T follicular helper cell (primary cell): ENCODE measurements at regions not wholly inside any gene's neighbourhood (a gene's known extent, or its start where the extent isn't known, plus 50 kb on each side); places are given as distances from the start of the nearest gene placed in this dataset.
"Not testable (repeated sequence)": the region's sequence is repeated elsewhere in the genome, so short reads cannot be mapped to it uniquely, and the experiment has no call there.

ENCODE experiments used
- DNase-seq: peaks from one replicate; pipeline ENCODE4 v3.0.0-alpha.2; 2020; ENCODE audit warnings: low read depth

DNA sequence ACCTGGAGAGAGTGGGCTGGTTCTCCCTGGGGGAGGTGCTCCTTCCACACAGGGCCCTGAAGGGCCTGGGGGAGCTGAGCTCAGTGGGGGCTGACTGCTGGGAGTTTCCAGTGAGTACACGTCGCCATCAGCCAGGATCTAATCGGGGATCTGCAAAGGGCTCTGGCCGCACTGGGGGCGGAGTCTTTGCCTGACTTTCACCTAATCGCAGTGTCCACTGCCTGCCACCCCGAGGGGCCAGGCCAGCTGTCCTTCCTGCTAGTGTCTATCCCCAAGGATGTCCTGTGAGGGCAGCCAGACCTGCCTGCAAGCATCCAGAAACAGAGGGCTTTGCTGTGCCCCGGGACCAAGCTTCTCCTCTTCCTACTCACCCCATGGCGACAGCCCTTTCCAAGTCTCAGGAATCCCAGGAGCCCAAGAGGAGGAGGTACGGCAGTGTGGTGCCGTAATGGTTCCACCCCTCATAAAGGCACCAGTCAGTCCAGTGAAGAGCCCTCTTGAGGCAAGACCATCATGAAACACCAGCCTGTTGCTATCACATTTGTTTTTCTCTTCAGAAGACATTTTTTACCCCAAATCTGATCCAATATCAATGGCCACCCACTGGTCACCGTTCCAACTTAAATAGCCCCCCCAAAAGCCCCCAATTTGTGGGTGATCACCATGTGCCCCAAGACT, 243.1 kb upstream of the ECI2 start:
- no peak for DNase-seq

DNA sequence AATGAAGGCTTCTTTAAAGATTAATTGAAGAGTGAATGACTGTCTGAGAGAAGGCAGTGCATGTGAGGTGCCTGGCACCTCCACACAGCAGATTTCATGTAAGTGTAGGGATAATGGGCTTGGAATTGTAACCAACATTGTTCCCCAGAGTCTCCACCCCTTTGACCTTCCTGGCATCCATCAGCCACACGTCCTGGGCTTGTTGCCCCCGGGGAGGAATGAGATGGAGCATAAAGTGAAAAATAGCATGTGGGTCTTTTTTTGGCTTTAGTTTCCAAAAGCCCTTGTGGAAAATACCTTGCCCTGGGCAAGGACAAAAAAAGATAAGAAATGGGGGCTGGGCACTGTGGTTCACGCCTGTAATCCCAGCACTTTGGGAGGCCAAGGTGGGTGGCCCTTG, 242.2 kb upstream of the ECI2 start:
- no peak for DNase-seq

DNA sequence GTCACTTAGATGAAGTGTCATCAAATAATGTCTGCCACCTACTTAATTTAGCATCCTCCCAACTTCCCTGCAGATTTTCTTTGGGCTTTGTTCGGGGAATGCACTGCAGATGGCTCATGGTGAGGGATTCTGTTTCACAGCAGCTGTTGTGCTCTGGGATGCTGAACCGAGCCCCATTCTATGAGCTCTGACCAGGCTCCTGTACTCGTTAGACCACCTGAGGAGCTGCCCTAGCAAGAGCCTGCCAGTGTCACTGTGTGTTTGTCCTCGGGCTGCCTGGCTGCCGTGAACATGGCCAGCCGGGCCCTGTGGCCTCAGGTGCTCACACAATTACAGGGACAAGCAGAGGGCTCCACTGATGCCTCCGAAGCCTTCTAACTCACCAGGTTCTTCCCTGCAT, 238.8 kb upstream of the ECI2 start:
- no peak for DNase-seq

DNA sequence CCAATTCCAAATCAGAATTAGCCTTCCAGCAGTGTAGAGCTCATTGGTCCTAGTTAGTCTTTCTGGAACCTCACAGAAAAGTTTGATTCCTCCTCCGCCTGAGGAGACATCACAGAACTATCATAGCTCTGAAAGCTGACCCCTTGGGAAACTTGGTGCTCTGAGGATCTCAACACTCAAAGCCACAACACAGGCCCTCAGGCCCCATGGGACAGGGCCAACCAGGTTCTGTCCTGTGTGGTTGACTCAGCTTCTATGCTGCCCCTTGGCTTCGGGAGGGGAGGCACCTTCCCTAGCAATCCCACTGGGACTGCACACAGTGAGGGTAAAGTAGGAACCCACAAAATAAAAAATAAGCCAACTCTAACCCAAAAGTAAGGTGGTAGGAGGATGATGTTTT, 237.5 kb upstream of the ECI2 start:
- no peak for DNase-seq

DNA sequence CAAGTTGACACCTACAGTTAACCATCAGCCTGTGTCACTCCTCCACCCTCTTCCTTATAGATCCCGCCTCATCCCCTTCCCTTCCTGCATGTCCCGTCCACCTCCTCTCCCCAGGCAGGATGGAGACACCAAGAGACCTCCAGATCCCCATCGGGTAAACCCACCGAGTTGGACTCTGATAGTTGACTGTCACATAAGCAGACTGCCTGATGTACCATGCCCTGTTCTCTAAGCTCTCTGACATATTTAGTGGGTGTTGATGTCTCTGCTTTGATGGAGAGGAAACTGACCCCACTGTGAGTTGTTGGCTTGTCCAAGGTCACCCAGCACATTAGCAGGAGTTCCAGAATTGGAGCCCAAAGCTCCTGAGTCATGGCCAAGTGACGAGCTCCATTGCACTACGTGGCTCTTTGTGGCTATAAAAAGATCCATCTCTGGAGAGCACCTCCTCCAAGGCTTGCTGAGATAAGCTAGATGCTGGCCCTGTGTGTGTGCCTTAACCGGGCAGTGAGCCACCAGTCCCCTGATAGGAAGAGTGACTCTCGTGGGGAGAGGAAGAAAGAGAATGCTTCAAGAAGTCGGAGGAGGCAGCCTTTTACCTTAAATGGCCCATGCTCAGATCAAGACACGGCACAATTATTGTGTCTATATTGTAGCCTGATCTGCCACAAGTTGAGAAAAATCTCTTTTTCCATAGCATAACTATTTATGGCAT, 236.0 kb upstream of the ECI2 start:
- DNase-seq: no peak

DNA sequence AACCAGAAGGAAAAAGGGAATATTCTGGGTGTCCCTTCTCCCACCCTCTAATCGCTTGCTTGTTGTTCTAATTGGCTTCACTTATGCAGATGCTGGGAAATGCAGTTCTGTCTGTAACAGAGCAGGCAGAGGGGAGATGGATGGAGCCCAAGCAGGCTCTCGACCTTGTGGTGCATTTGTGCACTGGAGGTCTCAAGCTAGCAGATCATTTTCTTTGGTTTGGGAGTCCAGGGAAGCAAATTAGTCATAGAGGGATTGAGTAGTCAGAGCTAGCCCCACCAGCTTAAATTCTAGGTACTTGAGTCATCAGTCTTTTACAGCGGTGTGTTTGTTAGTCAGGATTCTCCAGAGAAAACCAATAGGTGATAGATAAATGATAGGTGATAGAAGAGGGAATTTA, 234.7 kb upstream of the ECI2 start:
- DNase-seq: no peak

DNA sequence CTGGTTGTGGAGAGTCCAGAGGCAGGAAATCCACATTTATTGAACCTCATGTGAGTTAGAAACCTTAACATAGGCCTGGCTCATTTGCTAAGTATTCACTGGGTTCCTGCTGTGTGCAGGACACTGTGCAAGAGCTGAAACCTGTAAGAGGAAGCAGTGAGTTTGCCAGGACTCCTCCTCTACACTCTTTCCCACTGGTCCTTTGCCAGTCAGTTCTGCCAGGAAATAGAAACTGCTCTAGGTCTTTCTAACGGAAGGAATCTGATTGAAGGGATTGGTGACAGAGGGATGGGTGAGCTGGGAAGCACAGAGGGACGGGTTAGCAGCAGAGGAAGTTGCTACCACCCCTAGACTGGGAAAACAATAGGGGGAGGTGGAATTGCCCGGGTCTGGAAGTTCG, 234.2 kb upstream of the ECI2 start:
- DNase-seq: no peak

DNA sequence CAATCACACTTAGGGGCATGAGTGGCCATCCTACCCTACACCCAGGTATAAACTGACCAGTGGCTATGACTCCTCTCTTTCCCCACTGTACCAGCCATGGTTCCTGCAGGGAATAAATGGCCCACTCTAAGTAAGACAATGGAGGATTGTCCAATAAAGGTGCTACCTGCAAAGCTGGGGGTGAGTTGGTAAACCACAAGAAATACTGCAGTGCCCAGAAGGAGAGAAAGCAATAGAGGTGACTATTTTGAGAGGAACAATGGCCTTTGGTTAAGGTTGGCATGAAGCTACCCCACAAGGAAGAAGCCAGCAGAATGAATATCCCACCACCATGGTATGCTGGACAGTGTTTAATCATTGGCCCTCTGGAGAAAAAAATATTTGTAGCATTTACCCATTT, 233.3 kb upstream of the ECI2 start:
- DNase-seq: no peak

DNA sequence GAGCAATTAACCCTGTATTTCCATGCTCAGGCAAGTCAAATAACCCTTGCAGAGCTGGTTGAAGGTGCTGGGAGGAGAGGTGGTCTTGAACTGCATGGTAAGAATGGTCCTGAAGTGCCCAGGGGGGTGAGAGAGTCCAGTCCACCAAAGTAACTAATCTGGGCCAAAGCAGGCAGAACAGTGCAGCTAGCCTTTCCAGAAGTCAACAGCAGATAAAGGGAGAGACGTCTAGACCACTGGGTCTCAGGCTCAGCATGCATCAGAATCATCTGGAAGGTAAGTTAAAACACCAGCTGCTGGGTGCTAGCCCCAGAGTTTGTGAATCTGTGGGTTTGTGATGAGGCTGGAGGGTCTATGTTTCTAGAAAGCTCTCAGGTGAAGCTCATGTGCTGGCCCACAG, 232.3 kb upstream of the ECI2 start:
- no peak for DNase-seq

DNA sequence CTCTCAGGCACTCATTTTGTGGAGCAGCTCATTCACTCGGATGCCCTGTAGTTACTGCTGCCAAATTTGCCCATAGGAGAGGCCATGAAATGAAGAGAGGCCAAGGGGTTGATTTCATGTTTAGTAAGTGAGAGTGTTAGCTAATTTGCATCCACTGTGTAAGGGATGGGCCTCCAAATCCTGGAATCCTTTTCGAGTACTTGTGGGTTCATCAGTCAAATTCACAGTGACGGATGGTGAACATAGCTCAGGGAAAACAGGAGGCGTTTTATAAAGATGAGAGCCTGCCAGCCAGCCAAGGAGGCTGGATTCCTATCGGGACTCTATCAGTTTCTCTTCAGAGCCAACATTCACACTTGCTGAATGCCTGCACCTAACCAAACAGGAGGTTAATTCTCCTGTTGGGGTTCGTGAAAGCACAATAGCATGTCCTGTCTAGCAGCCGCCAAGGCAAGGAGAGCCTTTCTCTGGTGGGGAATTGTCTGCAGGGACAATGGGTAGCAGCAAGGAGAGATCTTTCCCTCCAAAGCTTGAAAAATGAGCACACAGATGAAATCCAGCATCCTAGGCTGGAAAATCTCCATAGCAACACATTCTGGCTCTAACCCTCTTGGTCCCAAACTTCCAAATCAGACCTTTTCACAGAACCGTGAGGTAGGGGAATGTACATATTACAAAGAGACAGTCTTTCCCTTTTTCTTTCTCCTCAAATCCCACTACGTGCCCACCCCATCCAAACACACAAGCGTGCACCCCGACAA, 231.4 kb upstream of the ECI2 start:
- DNase-seq: no peak

DNA sequence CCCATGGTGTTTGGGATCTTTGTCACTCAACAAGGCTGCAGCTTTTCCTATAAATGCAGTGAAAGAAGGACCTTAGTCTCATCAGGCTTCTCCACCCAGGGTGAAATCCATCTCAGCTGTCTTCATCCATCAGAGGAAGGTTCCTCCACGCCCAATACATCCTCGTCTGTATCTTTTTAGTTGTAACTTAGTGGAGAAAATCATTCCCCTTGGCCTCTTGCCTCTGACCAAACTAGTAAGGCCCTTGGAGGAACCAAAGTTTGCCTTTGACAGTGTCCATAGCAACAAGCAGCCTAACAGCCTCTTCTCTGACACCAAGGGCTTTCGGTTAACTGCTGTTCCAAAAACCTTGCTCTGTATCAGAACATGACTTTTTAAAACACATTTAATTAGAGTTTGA, 230.3 kb upstream of the ECI2 start:
- DNase-seq: no peak

DNA sequence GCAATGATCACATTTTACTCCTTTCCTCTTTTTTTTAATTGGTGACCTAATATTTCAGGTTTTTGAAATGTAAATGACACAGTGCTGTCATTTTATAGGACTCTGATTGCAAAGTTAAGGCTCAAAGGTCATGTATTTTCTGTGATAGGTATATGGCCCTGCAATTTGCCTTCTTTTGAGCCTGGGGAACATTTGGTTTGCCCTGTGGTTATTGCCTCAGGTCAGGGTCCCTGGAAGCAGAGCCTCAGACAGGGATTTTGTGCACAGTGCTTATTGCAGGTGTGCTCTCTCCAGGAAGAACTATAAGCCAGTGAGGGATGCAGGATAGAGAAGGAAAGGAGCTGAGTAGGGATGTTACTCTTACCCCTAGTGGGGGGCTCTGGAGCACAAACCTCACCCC, 229.3 kb upstream of the ECI2 start:
- no peak for DNase-seq

DNA sequence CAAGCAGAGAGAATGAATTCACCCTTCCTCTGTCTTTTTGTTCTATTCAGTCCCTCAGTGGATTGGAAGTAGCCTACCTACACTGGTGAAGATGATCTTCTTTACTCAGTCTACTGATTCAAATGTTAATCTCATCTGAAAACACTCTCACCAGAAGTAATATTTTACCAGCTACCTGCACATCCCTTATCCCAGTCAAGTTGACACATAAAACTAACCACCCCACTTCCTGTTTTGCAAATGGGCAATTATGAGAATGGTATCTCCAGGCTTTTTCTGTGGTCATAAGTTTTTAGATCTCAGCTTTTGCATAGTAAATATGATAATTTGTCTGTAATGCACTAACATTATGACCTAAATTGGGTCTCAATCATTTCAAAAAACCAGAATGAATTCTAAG, 228.8 kb upstream of the ECI2 start:
- no peak for DNase-seq

DNA sequence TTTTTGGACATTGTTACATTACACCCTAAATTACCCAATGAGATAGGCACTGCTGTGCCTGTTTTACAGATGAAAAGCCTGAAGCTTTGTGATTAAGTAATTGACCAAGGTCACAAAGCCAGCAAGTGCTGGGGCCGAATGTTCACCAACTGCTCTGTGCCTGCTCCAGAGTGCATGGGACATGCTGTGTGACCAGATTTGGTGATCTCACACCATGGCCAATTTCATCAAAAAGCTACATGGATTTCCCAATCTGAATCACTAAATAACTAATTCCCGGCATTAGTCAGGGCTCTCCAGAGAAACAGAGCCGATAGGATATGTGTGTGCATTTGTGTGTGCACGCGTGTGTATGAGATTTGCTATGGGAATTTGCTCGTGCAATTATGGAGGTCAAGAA, 228.3 kb upstream of the ECI2 start:
- no peak for DNase-seq

DNA sequence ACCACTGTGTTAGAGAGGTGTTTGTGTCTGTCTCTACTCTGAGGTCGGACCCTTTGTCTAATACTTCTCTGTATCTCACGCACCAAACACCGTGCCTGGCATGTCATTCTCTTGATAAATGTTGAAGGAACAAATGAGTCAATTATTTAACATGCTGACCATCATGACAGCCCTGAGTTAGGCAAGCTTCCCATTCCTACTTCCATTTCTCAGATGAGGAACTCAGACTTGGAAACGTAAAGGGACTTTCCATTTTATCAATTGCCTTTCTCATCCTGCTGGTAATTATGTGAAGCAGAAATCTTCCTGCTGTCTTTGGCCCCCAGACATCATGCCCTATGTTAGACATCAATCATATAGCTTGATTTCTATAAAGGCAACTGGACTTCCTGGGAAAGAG, 227.0 kb upstream of the ECI2 start:
- DNase-seq: no peak

DNA sequence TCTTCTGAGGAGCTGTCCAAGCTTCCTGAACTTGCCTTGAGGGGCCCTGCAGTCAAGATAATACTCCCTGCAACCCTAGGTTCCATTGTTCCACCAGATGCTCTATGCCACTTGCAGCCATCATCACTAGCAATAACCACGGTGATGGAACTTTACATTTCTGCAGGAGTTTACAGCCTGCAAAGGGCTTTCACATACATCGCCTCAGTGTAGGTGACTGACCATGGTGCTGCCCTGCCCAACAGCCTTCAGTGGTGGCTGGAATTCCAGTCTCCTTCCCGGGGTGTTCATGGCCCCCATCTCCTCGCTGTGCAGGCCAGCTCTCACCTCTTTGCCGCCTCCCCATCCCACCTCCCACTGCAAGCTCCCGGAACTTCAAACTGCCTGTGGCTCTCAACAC, 225.5 kb upstream of the ECI2 start:
- no peak for DNase-seq

DNA sequence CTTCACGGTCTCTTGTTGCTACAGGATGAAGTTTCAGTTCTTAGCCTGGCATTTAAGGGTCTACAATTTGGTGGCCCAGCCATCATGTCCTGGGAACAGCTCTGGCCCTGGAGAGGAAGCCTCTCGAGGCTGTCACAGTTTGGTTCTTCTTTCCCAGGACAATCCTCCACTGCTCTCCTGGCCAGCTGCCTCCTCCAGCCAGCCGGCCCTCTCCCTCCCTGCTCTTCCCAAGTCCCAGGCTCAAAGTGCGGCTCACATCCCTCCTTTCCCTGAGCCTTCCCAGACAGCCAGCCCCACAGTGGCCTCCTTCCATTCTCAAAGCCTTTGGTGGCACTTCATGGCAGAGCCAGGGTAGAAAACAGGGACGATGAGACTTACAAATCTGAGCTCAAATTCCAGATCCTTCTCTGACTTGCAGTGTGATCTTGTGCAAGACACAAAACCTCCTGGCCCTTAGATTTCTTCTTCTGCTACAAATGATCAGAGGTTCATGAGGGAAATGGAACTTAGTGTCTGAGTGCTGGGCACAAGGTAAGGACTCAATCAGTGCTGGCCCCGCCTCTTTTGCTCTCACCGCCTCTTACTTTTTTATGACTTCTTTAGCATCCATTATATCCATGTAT, 223.8 kb upstream of the ECI2 start:
- no peak for DNase-seq

DNA sequence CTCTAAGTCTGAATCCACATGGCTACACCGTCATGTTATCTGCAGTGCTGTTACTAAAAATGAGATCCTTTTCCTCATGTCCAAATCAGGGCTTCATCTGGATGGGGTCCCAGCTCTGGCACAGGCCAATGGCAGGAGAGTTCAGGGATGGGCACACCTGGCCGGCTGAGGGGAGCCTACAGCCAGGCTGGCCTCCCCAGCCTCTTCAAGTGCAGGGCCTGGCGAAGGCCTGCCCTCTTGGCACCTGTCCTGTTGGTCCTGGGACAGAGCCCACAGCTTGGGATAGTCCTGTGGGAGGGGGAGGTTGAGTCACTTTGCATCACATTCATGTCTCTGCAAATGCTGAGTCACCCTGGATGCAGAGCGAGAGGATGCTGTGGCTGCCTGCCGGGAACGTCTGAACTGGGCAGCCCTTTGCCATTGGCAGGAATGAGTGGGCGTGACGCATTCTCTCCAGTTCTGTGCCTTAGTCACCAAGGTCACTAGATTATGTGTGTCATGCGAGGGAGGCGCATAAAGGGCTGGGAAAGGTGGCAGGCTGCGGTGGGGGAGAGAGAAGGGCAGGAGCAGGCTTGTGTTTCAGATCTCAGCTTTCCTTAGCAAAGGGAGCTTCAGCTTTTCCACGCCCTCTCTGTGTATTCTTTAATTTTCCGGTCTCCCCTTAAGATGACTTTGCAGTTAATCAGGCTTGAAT, 223.2 kb upstream of the ECI2 start:
- no peak for DNase-seq

DNA sequence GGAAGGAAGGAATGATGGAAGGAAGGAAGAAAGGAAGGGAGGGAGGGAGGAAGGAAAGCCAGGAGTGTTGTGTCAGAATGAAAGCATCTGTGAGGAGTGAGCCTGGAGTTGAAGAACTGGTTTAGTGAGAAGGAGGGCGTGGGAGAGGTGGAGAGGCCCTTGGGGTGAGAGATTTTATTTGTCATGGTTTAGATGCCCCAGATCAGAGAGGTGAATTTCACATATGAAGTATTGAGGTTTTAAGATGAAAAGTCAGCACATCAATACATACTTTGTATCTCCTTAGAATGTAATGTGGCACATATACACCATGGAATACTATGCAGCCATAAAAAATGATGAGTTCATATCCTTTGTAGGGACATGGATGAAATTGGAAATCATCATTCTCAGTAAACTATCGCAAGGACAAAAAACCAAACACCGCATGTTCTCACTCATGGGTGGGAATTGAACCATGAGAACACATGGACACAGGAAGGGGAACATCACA, 222.3 kb upstream of the ECI2 start:
- DNase-seq: not testable (repeated sequence)

DNA sequence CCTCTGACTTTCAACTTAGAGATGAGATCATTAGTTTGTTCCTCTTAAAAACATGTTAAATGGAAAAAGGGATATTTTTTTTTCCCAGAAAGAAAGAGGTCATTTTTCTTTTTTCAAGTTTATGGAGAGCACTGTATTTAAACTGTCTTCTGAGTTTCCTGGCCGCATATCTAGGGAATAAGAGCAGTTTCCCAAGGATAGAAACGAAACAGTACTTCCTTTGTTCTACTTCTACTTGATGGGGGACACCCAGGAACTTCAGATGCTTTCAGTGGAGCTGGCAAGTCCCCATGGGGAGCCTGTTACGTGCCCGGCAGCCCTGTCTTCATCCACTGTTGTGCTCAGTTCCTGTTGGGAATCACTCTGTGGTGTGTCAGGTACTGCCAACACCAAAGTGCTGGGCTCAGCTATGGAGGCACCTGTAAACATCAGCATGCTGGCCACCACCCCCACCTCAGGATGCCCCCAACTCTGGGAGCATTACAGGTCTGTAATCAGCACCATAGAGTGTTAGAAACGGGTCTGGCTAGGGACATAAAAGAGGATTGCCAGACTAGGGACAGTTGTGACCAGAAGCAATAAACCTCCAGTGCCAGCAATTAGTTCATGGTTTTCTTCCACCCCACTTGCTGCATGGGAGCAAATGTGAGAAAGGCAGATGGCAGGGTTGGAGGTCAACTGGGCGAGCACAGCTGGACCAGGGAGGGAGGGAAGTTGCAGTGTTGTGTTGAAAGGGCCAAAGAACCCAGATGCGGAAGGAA, 221.7 kb upstream of the ECI2 start:
- no peak for DNase-seq

DNA sequence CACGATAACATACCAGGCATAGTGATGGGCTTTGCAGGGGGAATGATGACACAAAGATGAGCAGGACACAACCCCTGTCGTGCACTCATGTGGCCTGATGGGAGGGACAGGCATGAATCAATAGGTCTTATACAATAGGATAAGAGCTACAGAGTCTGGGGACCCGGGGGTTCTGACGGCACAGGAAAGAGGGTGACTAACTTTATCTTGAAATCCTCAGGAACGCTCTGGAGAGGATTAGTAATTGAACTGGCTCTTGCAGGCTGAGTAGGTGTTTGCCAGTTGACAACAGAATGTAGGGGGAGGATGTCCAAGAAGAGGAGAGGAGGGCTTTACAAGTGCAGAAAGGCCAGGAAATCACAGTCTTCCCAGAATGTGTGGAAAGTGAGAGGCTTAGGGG, 219.9 kb upstream of the ECI2 start:
- no peak for DNase-seq
